DND-41 (cell line): ENCODE measurements at regions not wholly inside any gene's neighbourhood (a gene's known extent, or its start where the extent isn't known, plus 50 kb on each side); places are given as distances from the start of the nearest gene placed in this dataset.

Experiments
- ATAC-seq: fragments of 200-7000 bp; cut with Tn5 transposase; 3 replicates; pipeline ENCODE4 v1.9.1; 2021; ENCODE audit warnings: low read depth; ENCODE audit not compliant: insufficient read depth
- DNase-seq: peaks from one replicate; pipeline ENCODE4 v3.0.0-alpha.2; 2020
- H2AFZ ChIP-seq: 2 replicates; pipeline ENCODE4 v1.6.0; 2012; ENCODE audit warnings: low read depth, low read length
- H3K27ac ChIP-seq: 2 replicates; pipeline ENCODE4 v1.5.1; 2012; ENCODE audit warnings: low read length, inconsistent platforms
- H3K27me3 ChIP-seq: fragments of 200-600 bp; sonication (generic); 2 replicates; pipeline ENCODE4 v1.6.0; 2012; ENCODE audit warnings: low read length, mild to moderate bottlenecking, inconsistent platforms; ENCODE audit not compliant: insufficient read depth, poor library complexity
- H3K36me3 ChIP-seq: 2 replicates; pipeline ENCODE4 v1.5.1; 2012; ENCODE audit warnings: low read length, inconsistent platforms; ENCODE audit not compliant: insufficient read depth
- H3K4me1 ChIP-seq: 2 replicates; pipeline ENCODE4 v1.5.1; 2012; ENCODE audit warnings: mild to moderate bottlenecking, low read length; ENCODE audit not compliant: insufficient read depth
- H3K4me2 ChIP-seq: 2 replicates; pipeline ENCODE4 v1.6.0; 2012; ENCODE audit warnings: mild to moderate bottlenecking, moderate library complexity, low read length, inconsistent platforms; ENCODE audit not compliant: insufficient read depth
- H3K4me3 ChIP-seq, 2 experiments: fragments of 200-600 bp in 1 of 2; shearing (Covaris generic) in 1 of 2; 2 replicates each; pipeline ENCODE4 v1.5.1; 2012 to 2016; ENCODE audit warnings: inconsistent platforms in 2 of 2, low read length in 2 of 2, mild to moderate bottlenecking in 2 of 2, low read depth in 1 of 2, moderate library complexity in 1 of 2
- H3K79me2 ChIP-seq: 2 replicates; pipeline ENCODE4 v1.6.0; 2012; ENCODE audit warnings: low read length, inconsistent platforms; ENCODE audit not compliant: insufficient read depth
- H3K9ac ChIP-seq: 2 replicates; pipeline ENCODE4 v1.6.0; 2012; ENCODE audit warnings: low read depth, mild to moderate bottlenecking, inconsistent platforms, low read length, moderate library complexity
- H3K9me3 ChIP-seq: 2 replicates; pipeline ENCODE4 v1.5.1; 2012; ENCODE audit warnings: low read length, moderate library complexity, mild to moderate bottlenecking, inconsistent platforms; ENCODE audit not compliant: insufficient read depth, severe bottlenecking
- H4K20me1 ChIP-seq: 2 replicates; pipeline ENCODE4 v1.6.0; 2012; ENCODE audit warnings: low read length; ENCODE audit not compliant: insufficient read depth
- EZH2 ChIP-seq: IDR thresholded peaks from 3 replicates; pipeline ENCODE4 v1.6.1; 2012; ENCODE audit warnings: borderline replicate concordance, low read depth, mild to moderate bottlenecking, moderate library complexity, low read length, inconsistent platforms; ENCODE audit not compliant: severe bottlenecking
- TF ChIP-seq, protein P1 (sequence below): IDR thresholded peaks from 2 replicates; pipeline ENCODE4 v1.5.1; 2012; ENCODE audit warnings: borderline replicate concordance, low read length, moderate library complexity, mild to moderate bottlenecking; ENCODE audit not compliant: poor library complexity, severe bottlenecking; ENCODE audit errors: extremely low read depth

DNA sequence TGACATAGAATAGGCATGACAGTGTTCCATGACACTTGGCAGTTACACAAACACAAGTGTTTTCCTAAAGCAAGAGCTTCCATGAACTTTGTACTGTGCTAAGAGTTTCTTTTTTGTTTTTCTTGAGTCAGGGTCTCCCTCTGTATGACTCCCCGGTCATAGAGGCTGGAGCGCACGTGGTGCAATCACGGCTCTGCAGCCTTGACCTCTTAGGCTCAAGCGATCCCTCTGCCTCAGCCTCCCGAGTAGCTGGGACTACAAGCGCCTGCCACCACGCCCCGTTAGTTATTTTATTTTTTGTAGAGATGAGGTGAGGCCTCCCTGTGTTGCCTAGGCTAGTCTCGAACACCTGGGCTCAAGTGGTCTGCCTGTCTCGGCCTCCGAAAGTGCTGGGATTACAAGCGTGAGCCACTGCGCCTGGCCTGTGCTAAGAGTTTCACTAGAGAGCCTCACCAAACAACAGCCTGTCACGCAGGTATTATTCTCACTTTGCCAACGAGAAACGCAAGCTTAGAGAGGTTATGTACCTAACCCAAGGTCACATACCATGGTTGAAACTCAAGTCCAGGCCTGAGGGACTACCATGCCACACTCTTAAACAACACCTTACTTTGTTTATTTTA, 355.9 kb downstream of the KLF12 start:
- H3K27me3 ChIP-seq, result no peaks in the 10 kb centered on the region
- ATAC-seq, result no peak
- H4K20me1 ChIP-seq, result no peaks in the 10 kb centered on the region
- H3K36me3 ChIP-seq, result peaks cover 33% of the 10 kb centered on the region
- no peaks in the 10 kb centered on the region for H3K4me1 ChIP-seq
- no peak overlapping the region for H3K9ac ChIP-seq
- DNase-seq, result no peak
- no peak overlapping the region for H3K4me2 ChIP-seq
- H2AFZ ChIP-seq, result no peak overlapping the region
- H3K79me2 ChIP-seq, result no peaks in the 10 kb centered on the region
- H3K9me3 ChIP-seq, result no peaks in the 10 kb centered on the region
- no peak overlapping the region for H3K4me3 ChIP-seq
- H3K27ac ChIP-seq, result no peak overlapping the region
- TF ChIP-seq EZH2, result no peak
- TF ChIP-seq, protein P1, sequence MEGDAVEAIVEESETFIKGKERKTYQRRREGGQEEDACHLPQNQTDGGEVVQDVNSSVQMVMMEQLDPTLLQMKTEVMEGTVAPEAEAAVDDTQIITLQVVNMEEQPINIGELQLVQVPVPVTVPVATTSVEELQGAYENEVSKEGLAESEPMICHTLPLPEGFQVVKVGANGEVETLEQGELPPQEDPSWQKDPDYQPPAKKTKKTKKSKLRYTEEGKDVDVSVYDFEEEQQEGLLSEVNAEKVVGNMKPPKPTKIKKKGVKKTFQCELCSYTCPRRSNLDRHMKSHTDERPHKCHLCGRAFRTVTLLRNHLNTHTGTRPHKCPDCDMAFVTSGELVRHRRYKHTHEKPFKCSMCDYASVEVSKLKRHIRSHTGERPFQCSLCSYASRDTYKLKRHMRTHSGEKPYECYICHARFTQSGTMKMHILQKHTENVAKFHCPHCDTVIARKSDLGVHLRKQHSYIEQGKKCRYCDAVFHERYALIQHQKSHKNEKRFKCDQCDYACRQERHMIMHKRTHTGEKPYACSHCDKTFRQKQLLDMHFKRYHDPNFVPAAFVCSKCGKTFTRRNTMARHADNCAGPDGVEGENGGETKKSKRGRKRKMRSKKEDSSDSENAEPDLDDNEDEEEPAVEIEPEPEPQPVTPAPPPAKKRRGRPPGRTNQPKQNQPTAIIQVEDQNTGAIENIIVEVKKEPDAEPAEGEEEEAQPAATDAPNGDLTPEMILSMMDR, result no peak

DNA sequence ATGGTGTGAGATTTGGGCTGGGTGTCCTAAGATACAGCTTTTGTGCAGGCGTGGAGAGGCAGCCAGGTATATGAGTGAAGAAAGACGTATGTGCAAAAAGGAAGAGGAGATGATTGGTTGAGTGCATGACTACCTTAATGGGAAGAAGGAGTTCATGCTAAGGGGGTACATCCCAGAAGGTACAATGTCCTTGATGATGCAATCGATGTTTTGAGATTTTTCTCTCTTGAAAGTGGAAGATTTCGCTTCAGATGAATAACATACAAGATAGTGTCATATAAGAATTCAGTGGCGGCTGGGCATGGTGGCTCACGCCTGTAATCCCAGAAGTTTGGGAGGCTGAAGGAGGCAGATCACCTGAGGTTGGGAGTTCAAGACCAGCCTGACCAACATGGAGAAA, 357.1 kb downstream of the KLF12 start:
- H3K27ac ChIP-seq, result no peak overlapping the region
- no peak overlapping the region for H2AFZ ChIP-seq
- no peaks in the 10 kb centered on the region for H4K20me1 ChIP-seq
- no peak overlapping the region for H3K4me3 ChIP-seq
- no peaks in the 10 kb centered on the region for H3K79me2 ChIP-seq
- no peak for DNase-seq
- no peak overlapping the region for H3K9ac ChIP-seq
- no peaks in the 10 kb centered on the region for H3K27me3 ChIP-seq
- peaks cover 32% of the 10 kb centered on the region for H3K36me3 ChIP-seq
- no peaks in the 10 kb centered on the region for H3K9me3 ChIP-seq
- no peak for ATAC-seq
- TF ChIP-seq, protein P1, result no peak
- TF ChIP-seq EZH2, result no peak
- H3K4me2 ChIP-seq, result no peak overlapping the region
- H3K4me1 ChIP-seq, result no peaks in the 10 kb centered on the region

DNA sequence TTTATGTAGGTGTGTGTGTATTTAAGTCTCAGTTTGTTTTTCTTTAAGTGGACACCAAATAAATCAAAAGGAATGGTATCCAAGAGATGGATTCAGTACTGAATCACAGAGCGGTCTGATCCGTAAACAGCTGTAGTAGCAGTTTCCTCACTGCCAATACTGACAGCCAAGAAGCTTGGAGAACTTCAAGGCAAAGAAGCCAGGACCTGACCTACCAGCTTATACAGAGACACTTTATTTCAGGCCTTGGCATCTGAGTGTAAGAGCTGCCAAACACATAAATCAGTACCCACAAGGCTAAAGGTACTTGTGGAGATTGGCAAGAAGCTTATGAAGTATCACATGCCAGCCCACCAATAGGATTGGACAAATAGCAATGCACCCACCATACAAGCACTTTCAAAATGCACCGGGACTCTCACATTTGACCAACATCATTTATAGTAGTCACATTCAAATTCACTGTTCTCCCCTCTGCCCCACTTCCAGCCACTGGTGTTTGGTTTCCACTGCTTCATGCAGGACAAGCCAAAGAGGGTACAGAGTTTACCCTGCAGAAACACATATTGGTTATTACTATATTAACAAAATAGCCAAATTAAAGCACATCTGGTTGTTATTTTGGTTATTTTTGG, 357.9 kb downstream of the KLF12 start:
- DNase-seq (no peak), ATAC-seq (no peak)
- Histone ChIP-seq H3K79me2 (no peaks in the 10 kb centered on the region), H3K4me2 (no peak overlapping the region), H4K20me1 (no peaks in the 10 kb centered on the region), H3K4me3 (no peak overlapping the region), H3K9me3 (no peaks in the 10 kb centered on the region), H3K27me3 (no peaks in the 10 kb centered on the region), H2AFZ (no peak overlapping the region), H3K36me3 (peaks cover 30% of the 10 kb centered on the region), H3K4me1 (no peaks in the 10 kb centered on the region), H3K27ac (no peak overlapping the region), H3K9ac (no peak overlapping the region)
- TF ChIP-seq EZH2, result no peak
- TF ChIP-seq, protein P1, result no peak

DNA sequence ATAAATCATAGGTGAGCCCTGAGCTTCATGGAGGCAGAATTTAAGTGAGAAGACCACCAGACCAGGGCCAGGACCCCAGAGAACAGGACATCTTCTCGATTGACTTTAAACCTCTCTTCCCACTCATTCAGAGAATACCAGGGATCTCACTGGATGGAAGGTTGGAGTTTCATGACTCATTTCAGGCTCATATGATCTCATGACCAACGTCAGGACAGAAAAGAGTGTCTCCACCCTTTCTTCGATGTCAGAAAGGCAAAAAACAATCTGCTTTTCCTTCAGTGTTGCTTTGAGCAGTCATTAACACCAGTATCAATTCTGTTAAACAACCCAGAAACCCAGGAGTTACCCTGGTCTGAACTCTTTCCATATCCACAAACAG, 361.0 kb downstream of the KLF12 start:
- Histone ChIP-seq H3K27ac (no peak overlapping the region), H3K4me2 (no peak overlapping the region), H3K27me3 (no peaks in the 10 kb centered on the region), H3K4me1 (peaks cover under 1% of the 10 kb centered on the region; the same call in 1 of the 2 replicates), H3K9me3 (no peaks in the 10 kb centered on the region), H3K36me3 (peaks cover 18% of the 10 kb centered on the region), H4K20me1 (no peaks in the 10 kb centered on the region), H3K79me2 (no peaks in the 10 kb centered on the region; the same call in 1 of the 2 replicates), H3K4me3 (no peak overlapping the region), H3K9ac (no peak overlapping the region), H2AFZ (no peak overlapping the region)
- no peak for TF ChIP-seq EZH2
- TF ChIP-seq, protein P1, result no peak
- ATAC-seq (no peak), DNase-seq (no peak)
